ENCODE measurements at regions not wholly inside any gene's neighbourhood (a gene's known extent, or its start where the extent isn't known, plus 50 kb on each side); places are given as distances from the start of the nearest gene placed in this dataset.
"Not testable (repeated sequence)": the region's sequence is repeated elsewhere in the genome, so short reads cannot be mapped to it uniquely, and the experiment has no call there.

DNA sequence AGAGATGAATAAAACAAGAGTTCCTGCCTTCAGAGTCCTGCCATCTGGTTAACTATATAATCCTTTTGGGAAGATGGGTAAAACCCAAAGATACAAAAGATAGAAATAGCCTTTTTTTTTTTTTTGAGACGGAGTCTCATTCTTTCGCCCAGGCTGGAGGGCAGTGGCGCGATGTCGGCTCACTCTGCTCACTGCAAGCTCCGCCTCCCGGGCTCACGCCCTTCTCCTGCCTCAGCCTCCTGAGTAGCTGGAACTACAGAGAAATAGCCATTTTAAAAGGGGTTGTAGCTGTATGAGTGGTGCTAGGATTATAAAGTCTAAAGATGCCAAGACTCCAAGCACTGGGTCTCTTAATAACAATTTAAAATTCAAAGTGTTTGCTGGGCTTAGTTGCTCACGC lies 97.2 kb downstream of the KDR start:
- DNase-seq = no peak

GRCh38 chr4:55027596-55027995 lies 97.8 kb downstream of the KDR start:
- no peak for DNase-seq

DNA sequence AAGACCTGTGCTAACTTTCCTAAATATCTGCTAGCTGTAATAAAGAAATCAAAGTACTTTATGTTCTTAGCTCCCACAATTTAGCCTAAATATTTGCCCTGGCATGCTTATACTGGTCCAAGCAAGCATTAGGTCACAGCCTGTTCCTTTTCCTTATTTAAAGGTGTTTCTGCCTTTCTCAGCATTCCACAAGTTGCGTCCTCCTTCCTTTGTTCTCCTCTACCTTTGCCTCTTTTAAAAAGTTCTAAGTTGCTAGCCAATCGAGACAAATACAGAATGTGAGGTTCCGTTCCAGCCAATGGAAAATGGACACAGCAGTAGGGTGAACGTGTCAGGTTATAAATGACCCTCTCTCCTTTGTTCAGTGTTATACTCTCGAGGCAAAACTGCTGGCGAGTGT lies 99.9 kb downstream of the KDR start:
- DNase-seq = not testable (repeated sequence)

GRCh38 chr4:55023030-55023429 lies 102.4 kb downstream of the KDR start:
- no peak for DNase-seq

DNA sequence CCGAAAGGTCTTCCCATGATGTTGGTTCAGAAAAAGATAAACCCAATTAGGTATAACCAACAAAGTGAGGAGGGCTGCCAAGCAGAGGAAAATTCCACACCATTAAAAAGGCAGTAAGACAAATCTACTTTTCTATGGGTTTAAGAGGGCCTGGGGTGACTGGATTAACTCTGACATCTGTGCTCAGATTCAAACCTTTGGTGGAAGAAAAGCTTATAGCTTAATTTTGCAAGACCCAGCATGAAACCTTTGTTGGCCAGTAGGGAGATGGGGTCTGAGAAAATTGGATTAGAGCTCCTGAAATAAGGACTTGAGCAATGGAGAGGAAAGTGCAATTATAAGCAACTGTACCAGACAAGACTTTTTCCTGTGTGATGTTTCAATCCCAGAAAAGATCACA lies 104.2 kb downstream of the KDR start:
- peak; percentile 80 for DNase-seq

- no peak for DNase-seq
Observed at GRCh38 chr4:55020131-55020530, 105.3 kb downstream of the KDR start.

- DNase-seq = no peak
Observed at GRCh38 chr4:55018978-55019377, 106.4 kb downstream of the KDR start.

GRCh38 chr4:55018521-55018920 lies 106.9 kb downstream of the KDR start:
- no peak for DNase-seq

- DNase-seq = no peak
Observed at GRCh38 chr4:55017406-55017805, 108.0 kb downstream of the KDR start.

DNA sequence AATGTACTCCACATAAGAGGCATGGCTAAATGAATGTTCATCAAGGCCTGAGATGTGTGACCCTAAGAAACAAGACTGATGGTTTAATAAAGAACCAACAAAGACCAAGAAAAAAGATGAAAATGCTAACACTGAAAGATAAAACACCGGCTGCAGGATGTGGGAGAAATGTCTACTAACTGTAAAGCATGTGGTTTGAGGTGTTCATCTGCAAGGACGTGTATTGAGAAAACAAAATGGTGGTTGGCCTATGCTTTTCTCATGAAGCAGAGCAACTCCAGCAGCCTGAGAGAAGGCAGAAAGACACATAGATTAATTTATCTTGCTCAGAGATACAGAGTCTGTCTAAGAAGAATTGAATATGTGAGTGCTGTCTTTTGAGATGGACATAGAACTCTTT lies 109.3 kb downstream of the KDR start:
- DNase-seq = no peak

GRCh38 chr4:55014876-55015275 lies 110.5 kb downstream of the KDR start:
- DNase-seq = peak; percentile 19

- no peak for DNase-seq
Observed at GRCh38 chr4:55013431-55013955, 111.9 kb downstream of the KDR start.

GRCh38 chr4:55012363-55013230 lies 112.8 kb downstream of the KDR start:
- DNase-seq = no peak

DNA sequence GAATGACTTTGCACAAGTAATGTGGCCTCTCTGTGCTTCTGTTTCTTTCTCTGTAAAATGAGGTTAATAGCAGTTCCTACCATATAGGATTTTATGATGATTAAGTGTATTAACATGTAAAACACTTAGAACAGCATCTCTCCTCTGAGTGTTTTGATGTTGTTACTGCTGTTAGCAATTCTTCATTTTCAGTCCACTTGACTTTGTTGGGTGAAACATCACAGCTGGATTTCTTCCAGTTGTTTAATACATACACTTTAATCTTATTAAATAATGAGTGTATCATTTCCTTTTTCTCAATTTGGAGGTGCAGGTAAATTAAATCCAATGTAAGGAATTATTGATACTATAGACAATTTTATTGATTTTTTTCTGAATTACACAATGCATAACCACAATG lies 113.6 kb downstream of the KDR start:
- no peak for DNase-seq

DNA sequence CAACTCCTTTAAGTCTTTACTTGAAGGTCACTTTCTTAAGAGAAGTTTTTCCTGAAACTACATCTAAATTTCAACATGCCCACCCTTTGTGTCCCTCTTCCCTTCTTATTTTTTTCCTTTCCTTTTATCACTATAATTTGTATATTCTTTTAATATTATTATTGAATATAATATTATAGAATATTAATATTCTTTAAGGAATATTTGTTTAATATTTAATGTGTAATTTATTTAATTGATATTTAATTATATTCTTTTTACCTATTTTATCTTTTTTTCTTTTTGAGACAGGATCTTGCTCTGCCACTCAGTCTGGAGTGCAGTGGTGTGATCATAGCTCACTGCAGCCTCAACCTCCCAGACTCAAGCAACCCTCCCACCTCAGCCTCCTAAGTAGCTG lies 114.8 kb downstream of the KDR start:
- DNase-seq = no peak

DNA sequence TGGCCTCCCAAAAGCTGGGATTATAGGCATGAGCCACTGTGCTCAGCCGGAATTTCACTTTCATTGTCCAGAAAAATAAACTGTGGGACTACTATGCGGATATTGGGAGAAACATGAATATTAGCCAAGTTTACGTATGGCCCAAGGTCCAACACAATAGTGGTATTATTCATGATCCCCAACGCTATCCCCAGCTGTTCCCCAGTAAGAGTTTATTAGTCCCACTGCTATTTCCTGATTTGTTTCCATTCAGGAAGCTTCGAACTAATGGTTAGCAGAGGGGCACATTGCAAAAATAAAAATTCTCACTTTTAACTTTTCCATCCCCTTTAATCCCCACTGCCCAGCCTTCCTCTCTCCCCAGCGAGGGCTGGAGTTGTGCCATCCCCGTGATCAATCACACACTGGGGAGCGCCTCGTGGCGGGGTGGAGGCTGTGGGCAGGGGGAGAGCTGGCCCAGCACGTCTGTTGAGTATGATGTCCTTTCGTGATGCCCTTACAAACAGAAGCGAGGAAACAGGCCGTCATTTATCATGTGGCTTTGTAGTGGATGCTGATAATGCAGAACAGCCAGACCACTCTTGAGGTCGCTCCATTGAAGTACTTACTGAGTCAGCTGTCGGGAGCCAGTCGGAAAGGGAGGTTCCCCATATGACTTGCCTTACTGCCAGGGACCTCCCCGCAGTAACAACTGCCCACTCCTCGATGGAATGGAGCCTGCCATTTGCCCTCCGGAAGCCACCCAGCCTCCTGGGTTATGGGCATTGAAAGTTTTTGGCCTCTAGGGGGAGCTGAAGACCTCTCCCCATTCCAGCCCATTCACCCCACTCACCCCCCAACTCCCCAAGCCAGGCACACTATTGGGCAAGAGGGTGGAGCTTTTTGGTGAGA lies 117.0 kb downstream of the KDR start:
- no peak for DNase-seq

GRCh38 chr4:55005910-55006309 lies 119.5 kb downstream of the KDR start:
- DNase-seq = no peak

- no peak for DNase-seq
Observed at GRCh38 chr4:55004831-55005230, 120.6 kb downstream of the KDR start.

DNA sequence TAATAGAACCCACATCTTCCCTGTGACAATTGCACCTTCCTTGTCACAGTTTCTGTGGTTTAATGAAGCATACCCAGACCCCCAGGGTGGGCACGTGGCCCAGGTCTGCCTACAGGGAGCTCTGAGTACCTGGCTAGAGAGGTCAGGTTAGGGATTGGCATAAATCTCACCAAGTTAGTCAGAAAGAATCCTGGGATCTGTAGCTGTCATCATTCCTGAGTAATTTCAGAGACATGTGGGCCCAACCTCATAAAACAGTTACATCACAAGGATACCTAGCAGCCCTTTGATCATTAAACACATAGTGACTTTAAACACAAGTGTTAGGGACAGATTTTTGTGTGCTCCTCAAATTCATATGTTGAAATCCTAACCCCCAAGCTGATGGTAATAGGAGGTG lies 123.0 kb downstream of the KDR start:
- DNase-seq = no peak

DNA sequence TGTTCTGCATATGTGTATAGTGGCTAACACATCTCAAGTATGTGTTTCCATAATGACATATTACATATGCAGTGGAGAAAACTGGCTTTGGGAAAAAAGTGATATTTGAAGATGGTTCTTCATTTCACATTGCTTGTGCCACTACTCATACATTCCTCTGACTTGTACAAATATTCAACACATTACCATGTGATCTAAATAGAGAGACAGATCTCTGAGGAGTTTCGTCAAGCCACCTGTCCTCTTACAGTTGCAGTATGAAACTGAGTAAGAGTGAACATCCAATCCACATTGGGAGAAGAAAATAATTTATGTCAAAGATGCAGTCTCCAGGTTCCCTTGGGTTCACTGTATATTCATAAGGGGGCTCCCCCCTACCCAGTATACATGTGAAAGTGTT lies 123.9 kb downstream of the KDR start:
- DNase-seq = no peak

DNA sequence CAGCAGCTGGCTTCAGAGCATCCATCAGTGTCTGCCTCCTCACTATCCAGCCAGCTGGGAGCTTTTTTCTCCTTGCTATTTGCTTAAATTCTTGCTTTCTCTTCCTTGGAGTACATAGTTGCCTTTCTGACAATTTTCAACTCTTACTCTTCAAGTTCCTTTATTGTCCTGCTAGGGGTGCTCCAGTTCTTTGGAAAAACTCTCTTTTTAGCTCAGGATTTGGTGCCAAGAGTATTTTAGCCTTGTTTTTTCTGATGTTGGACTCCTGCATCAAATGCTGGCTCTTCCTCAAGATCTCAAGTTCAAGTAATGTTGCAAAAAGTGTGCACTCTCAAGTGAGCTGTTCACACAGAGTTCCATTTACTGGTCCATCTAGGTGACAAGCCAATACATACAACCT lies 126.4 kb downstream of the KDR start:
- DNase-seq = no peak

GRCh38 chr4:54993473-54994026 lies 131.8 kb downstream of the KDR start:
- DNase-seq = not testable (repeated sequence)

DNA sequence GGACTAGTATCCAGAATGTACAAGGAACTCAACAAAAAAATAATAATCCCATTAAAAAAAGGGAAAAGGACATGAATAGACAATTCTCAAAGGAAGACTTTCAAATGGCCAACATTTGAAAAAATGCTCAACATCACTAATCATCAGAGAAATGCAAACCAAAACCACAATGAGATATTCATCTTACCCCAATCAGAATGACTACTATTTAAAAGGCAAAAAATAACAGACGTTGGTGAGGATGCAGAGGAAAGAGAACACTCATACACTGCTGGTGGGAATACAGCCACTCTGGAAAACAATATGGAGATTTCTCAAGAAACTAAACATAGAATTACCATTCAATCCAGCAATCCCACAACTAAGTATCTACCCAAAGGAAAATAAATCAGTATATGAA lies 133.1 kb downstream of the KDR start:
- no peak for DNase-seq

GRCh38 chr4:54988655-54989054 lies 136.7 kb downstream of the KDR start:
- no peak for DNase-seq
